Transverse colon (tissue), 4 donors: ENCODE measurements at regions not wholly inside any gene's neighbourhood (a gene's known extent, or its start where the extent isn't known, plus 50 kb on each side); places are given as distances from the start of the nearest gene placed in this dataset.
A peak's percentile ranks its signal among the peaks of the same experiment; 100 is the strongest.

ENCODE experiments used
- DNase-seq: peaks from one replicate; pipeline ENCODE4 v3.0.0-alpha.2; 2019
- H3K27ac ChIP-seq, 4 donors: fragments of 200-600 bp; sonication (generic); 2 replicates each; pipeline ENCODE4 v1.5.1; 2016 to 2018; ENCODE audit warnings: inconsistent platforms in 4 of 4
- H3K27me3 ChIP-seq: fragments of 200-600 bp; sonication (generic); 2 replicates; pipeline ENCODE4 v1.5.1; 2017; ENCODE audit warnings: inconsistent platforms
- H3K36me3 ChIP-seq, 4 donors: fragments of 200-600 bp; sonication (generic); 2 replicates each; pipeline ENCODE4 v1.5.1; 2017 to 2019; ENCODE audit warnings: inconsistent platforms in 4 of 4
- H3K4me1 ChIP-seq, 4 donors: fragments of 200-600 bp; sonication (generic); 2 replicates each; pipeline ENCODE4 v1.5.1; 2017 to 2020; ENCODE audit warnings: inconsistent platforms in 4 of 4
- H3K4me3 ChIP-seq, 4 donors: fragments of 200-600 bp; sonication (generic); 1 replicate in 1 of 4; 2 replicates in 3 of 4; pipeline versions ENCODE4 v1.5.1 to v1.6.1; 2017 to 2019; ENCODE audit warnings: inconsistent platforms in 4 of 4
- H3K9me3 ChIP-seq, 2 donors: fragments of 200-600 bp; sonication (generic); 2 replicates each; pipeline ENCODE4 v1.5.1; 2017 to 2019; ENCODE audit warnings: inconsistent platforms in 2 of 2
- CTCF ChIP-seq, 5 experiments: fragments of 200-600 bp in 3 of 5; fragments of 450-650 bp in 2 of 5; sonication (generic) in 3 of 5; IDR thresholded peaks; 1 replicate in 2 of 5; 2 replicates in 3 of 5; pipeline ENCODE4 v1.5.1; 2016 to 2017; ENCODE audit warnings: antibody characterized with exemption in 5 of 5, inconsistent platforms in 3 of 5, mild to moderate bottlenecking in 2 of 5, moderate library complexity in 1 of 5
- EP300 ChIP-seq: sonication (generic); formaldehyde crosslinking; IDR thresholded peaks from one replicate; pipeline ENCODE4 v1.6.1; 2017; ENCODE audit warnings: antibody characterized with exemption, low read depth
- POLR2A ChIP-seq: fragments of 450-650 bp; IDR thresholded peaks from one replicate; pipeline ENCODE4 v1.6.1; 2016; ENCODE audit warnings: antibody characterized with exemption, mild to moderate bottlenecking, moderate library complexity
- POLR2AphosphoS5 ChIP-seq, 3 donors: sonication (generic); formaldehyde crosslinking; IDR thresholded peaks; one replicate each; pipeline ENCODE4 v1.6.1; 2016; ENCODE audit warnings: antibody characterized with exemption in 3 of 3
- whole genome bisulfite sequencing, 2 donors: methylation state at CpG; one replicate each; pipeline ENCODE4 v1.1.5; 2018; ENCODE audit warnings: low coverage in 1 of 2; 5-methylcytosine and 5-hydroxymethylcytosine counted together
- in situ Hi-C, 4 donors: fragments of 200-750 bp; cut with MboI; loops; one replicate each; pipeline versions ENCODE4 v1.15.0 to v1.15.1; 2017; ENCODE audit warnings: low sequenced_read_pairs in 3 of 4, low pct_ligation_motif_present in 1 of 4, low pct_unique_long_range_greater_than_20kb in 1 of 4
- intact Hi-C: fragments of 100-400 bp; cut with DNase I; formaldehyde crosslinking; loops from one replicate; pipeline ENCODE4 v1.15.1; 2023; ENCODE audit warnings: low total_unique reads

GRCh38 chr15:60070838-60071493, 66.9 kb downstream of the FOXB1 start:
- no peak for DNase-seq

GRCh38 chr15:60072826-60073465, 68.8 kb downstream of the FOXB1 start:
- H3K4me1 ChIP-seq, result no peaks in the 10 kb centered on the region
- intact Hi-C loops, result no loop called here
- H3K27me3 ChIP-seq, result peaks cover 3% of the 10 kb centered on the region
- DNase-seq, result no peak
- H3K36me3 ChIP-seq, result no peaks in the 10 kb centered on the region
- TF ChIP-seq POLR2AphosphoS5 (IDR thresholded peaks at IDR 0.05), result no peak
- TF ChIP-seq CTCF (IDR thresholded peaks at IDR 0.05), result no peak
- TF ChIP-seq EP300, result no peak
- TF ChIP-seq POLR2A, result no peak
- 68 to 72% methylated on average over 3 to 5 of the region's 5 CpGs for WGBS, 2 donors
- in situ Hi-C loops, result no loop called here
- H3K9me3 ChIP-seq, result no peaks in the 10 kb centered on the region
- no peak overlapping the region for H3K4me3 ChIP-seq
- H3K27ac ChIP-seq, result no peak overlapping the region

More at GRCh38 chr15:60070838-60071493, 66.9 kb downstream of the FOXB1 start:
- Histone ChIP-seq H3K36me3 (no peaks in the 10 kb centered on the region), H3K4me3 (no peak overlapping the region), H3K27me3 (no peaks in the 10 kb centered on the region), H3K4me1 (no peaks in the 10 kb centered on the region), H3K27ac (no peak overlapping the region), H3K9me3 (no peaks in the 10 kb centered on the region)
- in situ Hi-C loops (no loop called here), intact Hi-C loops (no loop called here)
- WGBS, 2 donors, result 53 to 65% methylated on average over 7 to 8 of the region's 8 CpGs
- TF ChIP-seq CTCF (IDR thresholded peaks at IDR 0.05) (no peak), EP300 (no peak), POLR2AphosphoS5 (IDR thresholded peaks at IDR 0.05) (no peak), POLR2A (no peak)

- Histone ChIP-seq H3K27me3 (peaks cover 3% of the 10 kb centered on the region), H3K4me1 (no peaks in the 10 kb centered on the region), H3K27ac (no peak overlapping the region), H3K4me3 (no peak overlapping the region), H3K9me3 (no peaks in the 10 kb centered on the region), H3K36me3 (no peaks in the 10 kb centered on the region)
- DNase-seq, result no peak
- WGBS, 2 donors, result 85% methylated on average over 3 of the region's 3 CpGs; no CpG with 5 or more reads in 1 of the 2 donors
- intact Hi-C loops, result no loop called here
- in situ Hi-C loops, result no loop called here
- TF ChIP-seq EP300 (no peak), POLR2A (no peak), CTCF (IDR thresholded peaks at IDR 0.05) (no peak), POLR2AphosphoS5 (IDR thresholded peaks at IDR 0.05) (no peak)
Measured at GRCh38 chr15:60073466-60073840, 69.3 kb downstream of the FOXB1 start.

- Histone ChIP-seq H3K4me3 (no peak overlapping the region), H3K4me1 (no peaks in the 10 kb centered on the region), H3K27ac (no peak overlapping the region), H3K9me3 (no peaks in the 10 kb centered on the region), H3K27me3 (peaks cover 3% of the 10 kb centered on the region), H3K36me3 (no peaks in the 10 kb centered on the region)
- peak; percentile 11 for DNase-seq
- WGBS, 2 donors, result 31 to 61% methylated on average over 4 to 6 of the region's 6 CpGs
- intact Hi-C loops (no loop called here), in situ Hi-C loops (no loop called here)
- TF ChIP-seq POLR2A (no peak), POLR2AphosphoS5 (IDR thresholded peaks at IDR 0.05) (no peak), CTCF (IDR thresholded peaks at IDR 0.05) (no peak), EP300 (no peak)
Measured at GRCh38 chr15:60074181-60074885, 70.2 kb downstream of the FOXB1 start.
